ENCODE measurements at regions not wholly inside any gene's neighbourhood (a gene's known extent, or its start where the extent isn't known, plus 50 kb on each side); places are given as distances from the start of the nearest gene placed in this dataset.

- TF ChIP-seq KAT7 (CRISPR knock-in tag; IDR thresholded peaks at IDR 0.05; ENCODE audit: borderline replicate concordance) (no peak), PRRX2 (CRISPR knock-in tag; IDR thresholded peaks at IDR 0.05) (no peak)
Measured at GRCh38 chr1:82373710-82374109, 573.0 kb downstream of the ADGRL2 start.
